ENCODE measurements at regions not wholly inside any gene's neighbourhood (a gene's known extent, or its start where the extent isn't known, plus 50 kb on each side); places are given as distances from the start of the nearest gene placed in this dataset.
"Not testable (repeated sequence)": the region's sequence is repeated elsewhere in the genome, so short reads cannot be mapped to it uniquely, and the experiment has no call there.

- DNase-seq, result no peak
These were observed 130.9 kb upstream of the FBN2 start for GRCh38 chr5:128668921-128669320.

- no peak for DNase-seq
These were observed 131.8 kb upstream of the FBN2 start for GRCh38 chr5:128669803-128670202.

DNA sequence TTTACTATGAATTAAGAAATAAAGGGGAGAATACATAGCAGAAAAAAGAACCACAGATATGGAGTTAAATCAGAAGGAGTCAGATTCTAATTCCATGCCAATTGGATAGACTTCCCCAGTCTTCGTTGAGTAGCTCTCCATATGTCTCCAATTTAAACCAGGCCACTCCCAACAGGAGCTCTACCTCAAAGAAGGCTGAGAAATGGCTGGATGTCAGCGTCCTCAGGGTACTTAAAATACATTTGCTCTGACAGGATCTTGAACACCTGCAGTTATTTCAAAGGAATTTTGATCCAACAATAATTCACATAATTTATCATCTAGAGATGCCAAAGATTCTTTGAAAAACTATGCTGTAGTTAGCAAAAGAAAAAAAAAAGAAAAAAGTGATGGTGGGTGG is 133.9 kb upstream of the FBN2 start:
- peak; percentile 73 for DNase-seq

GRCh38 chr5:128673000-128673399 is 135.0 kb upstream of the FBN2 start:
- no peak for DNase-seq

- peak; percentile 16 for DNase-seq
These were observed 135.4 kb upstream of the FBN2 start for GRCh38 chr5:128673411-128673957.

GRCh38 chr5:128673970-128674369 is 135.9 kb upstream of the FBN2 start:
- DNase-seq, result no peak

- DNase-seq, result peak; percentile 64
These were observed 136.9 kb upstream of the FBN2 start for GRCh38 chr5:128674837-128675446.

DNA sequence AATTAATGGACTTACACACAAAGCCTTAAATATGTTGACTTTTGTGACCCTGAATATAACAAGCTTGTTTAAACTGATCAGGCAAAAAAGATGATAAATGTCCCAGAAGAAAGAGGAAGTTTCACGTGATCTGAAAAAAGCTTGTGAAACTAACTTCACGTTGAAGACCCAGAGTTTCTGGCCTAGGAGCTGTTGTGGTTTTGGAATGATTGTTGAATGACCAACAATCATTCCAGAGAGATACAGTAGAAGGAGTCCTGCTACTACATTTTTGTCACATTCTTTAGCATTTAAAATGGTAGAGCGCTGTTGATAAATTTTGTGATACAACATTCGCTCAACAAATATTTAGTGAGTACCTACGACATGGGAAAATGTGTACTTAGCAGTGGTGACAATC is 143.1 kb upstream of the FBN2 start:
- peak; percentile 30 for DNase-seq

- no peak for DNase-seq
These were observed 143.9 kb upstream of the FBN2 start for GRCh38 chr5:128681764-128682592.

- no peak for DNase-seq
These were observed 144.6 kb upstream of the FBN2 start for GRCh38 chr5:128682669-128683068.

GRCh38 chr5:128684961-128685360 is 146.9 kb upstream of the FBN2 start:
- peak; percentile 83 for DNase-seq

GRCh38 chr5:128687930-128688329 is 149.9 kb upstream of the FBN2 start:
- DNase-seq, result no peak

- DNase-seq, result peak; percentile 36
These were observed 155.7 kb upstream of the FBN2 start for GRCh38 chr5:128693764-128694163.

GRCh38 chr5:128695791-128696530 is 157.9 kb upstream of the FBN2 start:
- DNase-seq, result peak; percentile 67

DNA sequence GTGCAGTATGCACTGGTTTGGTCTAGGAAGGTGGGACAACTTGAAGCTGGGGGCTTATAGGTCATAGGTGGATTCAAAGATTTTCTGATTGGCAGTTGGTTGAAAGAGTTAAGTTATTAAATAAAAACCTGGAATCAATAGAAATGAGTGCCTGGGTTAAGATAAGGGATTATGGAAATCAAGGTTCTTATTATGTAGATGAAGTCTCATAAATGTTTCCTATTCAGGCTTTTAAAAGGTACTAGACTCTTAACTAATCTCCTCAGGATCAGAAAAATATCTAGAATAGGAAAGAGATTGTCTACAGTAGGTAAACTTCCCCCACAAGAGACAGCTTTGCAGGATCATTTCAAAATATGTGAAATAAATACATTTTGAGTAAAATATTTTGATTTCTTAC is 163.3 kb upstream of the FBN2 start:
- no peak for DNase-seq

DNA sequence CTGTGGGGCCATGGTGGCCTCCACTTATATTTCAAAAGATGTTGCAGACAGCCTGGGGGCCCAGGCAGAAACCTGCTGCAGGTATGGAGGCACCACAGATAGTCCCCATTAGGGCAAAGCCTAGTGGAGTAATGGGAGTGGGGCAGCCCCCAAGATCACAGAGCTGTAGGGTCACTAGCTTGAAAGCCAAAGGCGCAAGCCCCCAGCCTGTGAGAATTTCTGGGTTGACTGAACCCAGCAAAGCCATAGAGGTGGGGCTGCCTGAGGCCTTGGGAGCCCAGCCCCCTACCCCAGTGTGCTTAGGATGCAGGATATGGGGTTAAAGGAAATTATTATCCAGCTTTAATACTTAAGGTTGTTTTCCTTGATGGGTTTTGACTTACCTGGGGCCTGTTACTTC is 165.3 kb upstream of the FBN2 start:
- DNase-seq, result no peak

DNA sequence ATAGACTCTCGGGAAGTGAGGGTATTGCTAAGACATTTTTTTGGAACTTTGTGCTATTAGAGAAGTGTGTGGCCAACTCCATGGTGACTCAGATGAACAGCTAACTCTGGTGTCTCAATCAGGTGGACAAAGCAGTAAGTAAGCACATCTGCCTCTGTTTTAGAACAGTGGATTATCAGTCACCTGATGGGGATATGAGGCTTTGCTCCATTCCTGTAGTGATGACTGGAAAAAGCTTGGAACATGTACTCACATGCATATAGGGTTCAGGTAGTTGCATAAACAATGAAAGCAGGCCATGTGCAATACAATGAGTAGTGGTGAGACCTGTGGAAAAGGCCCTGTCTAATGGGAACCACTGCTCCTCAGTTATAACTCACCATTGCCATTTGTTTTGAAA is 168.2 kb upstream of the FBN2 start:
- no peak for DNase-seq

DNA sequence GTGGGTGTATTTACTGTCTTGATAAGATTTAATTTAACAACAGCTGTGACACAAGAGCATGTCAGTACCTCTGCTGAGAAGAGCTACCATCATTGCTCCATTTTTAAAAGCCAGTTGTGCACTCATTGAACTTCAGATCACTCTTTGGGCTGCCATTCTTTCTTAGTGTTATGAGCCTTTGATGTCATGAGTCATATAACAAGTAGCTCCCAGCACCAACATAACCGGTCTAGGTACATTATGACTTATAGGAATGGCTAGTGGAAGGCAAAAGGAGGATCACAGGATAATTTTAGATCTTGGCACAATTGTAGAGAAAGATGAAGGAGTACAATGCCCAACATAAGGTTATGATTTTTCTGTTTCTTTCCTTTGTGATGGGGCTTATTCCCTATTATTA is 170.8 kb upstream of the FBN2 start:
- DNase-seq, result no peak

GRCh38 chr5:128711216-128711615 is 173.2 kb upstream of the FBN2 start:
- DNase-seq, result peak; percentile 25

- no peak for DNase-seq
These were observed 176.5 kb upstream of the FBN2 start for GRCh38 chr5:128714551-128714950.

- peak; percentile 49 for DNase-seq
These were observed 184.5 kb upstream of the FBN2 start for GRCh38 chr5:128722551-128722950.

DNA sequence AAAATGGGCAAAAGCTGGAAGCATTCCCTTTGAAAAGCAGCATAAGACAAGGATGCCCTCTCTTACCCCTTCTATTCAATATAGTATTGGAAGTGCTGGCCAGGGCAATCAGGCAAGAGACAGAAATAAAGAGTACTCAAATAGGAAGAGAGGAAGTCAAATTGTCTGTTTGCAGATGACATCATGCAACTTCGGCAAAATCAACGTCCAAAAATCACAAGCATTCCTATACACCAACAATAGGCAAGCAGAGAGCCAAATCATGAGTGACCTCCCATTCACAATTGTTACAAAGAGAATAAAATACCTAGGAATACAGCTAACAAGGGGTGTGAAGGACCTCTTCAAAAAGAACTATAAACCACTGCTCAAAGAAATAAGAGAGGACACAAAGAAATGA is 192.0 kb upstream of the FBN2 start:
- DNase-seq, result not testable (repeated sequence)

DNA sequence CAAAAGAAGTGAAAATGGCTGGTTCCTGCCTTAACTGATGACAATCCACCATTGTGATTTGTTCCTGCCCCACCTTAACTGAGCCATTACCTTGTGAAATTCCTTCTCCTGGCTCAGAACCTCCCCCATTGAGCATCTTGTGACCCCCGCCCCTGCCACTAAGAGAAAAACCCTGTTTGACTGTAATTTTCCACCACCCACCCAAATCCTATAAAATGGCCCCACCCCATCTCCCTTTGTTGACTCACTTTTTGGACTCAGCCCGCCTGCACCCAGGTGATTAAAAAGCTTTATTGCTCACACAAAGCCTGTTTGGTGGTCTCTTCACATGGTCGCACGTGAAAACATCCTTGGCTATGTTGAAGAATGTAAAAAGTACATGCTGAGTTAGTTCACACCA is 197.6 kb upstream of the FBN2 start:
- DNase-seq, result not testable (repeated sequence)

DNA sequence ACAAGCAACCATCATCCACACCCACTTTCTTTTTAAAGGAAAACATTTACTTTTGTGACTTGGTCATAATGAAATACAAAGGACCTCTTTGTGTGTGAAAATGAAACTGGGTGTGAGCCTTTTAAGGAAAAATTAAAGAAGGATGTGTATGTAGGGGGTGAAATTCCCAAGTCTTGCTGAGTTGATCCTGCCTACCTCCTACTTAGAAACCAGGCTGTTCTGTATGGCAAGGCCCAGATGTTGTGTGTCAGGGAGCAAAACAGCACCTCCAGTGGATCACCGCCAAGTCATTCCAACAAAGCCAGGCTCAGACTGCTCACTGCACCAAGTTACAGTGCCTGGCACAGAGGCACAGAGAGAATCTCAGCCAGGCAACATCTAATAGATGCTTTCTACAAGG is 198.5 kb upstream of the FBN2 start:
- DNase-seq, result no peak
